ES-I3 (cell line): ENCODE measurements at regions not wholly inside any gene's neighbourhood (a gene's known extent, or its start where the extent isn't known, plus 50 kb on each side); places are given as distances from the start of the nearest gene placed in this dataset.
"Not testable (repeated sequence)": the region's sequence is repeated elsewhere in the genome, so short reads cannot be mapped to it uniquely, and the experiment has no call there.

Source experiments
- H3K36me3 ChIP-seq: 2 replicates; pipeline ENCODE4 v1.6.1; 2013; ENCODE audit warnings: mild to moderate bottlenecking, low read length, control low read depth, moderate library complexity; ENCODE audit not compliant: insufficient read depth
- H3K4me1 ChIP-seq: 2 replicates; pipeline ENCODE4 v1.6.1; 2013; ENCODE audit warnings: mild to moderate bottlenecking, control low read depth, low read length; ENCODE audit not compliant: insufficient read depth
- H3K9ac ChIP-seq: 2 replicates; pipeline ENCODE4 v1.6.1; 2013; ENCODE audit warnings: low read depth, mild to moderate bottlenecking, low read length, moderate library complexity
- H3K9me3 ChIP-seq: 2 replicates; pipeline ENCODE4 v1.6.1; 2013; ENCODE audit warnings: mild to moderate bottlenecking, low read length, moderate library complexity; ENCODE audit not compliant: control insufficient read depth, insufficient read depth

GRCh38 chr11:110347660-110348059 lies 51.2 kb upstream of the RDX start:
- Histone ChIP-seq H3K9ac (no peak overlapping the region), H3K9me3 (no peaks in the 10 kb centered on the region), H3K4me1 (0 out of 2 replicates have a peak, but pooled peaks cover 6% of the 10 kb centered on the region), H3K36me3 (no peaks in the 10 kb centered on the region)

GRCh38 chr11:110349138-110349996 lies 53.0 kb upstream of the RDX start:
- H3K4me1 ChIP-seq = 0 out of 2 replicates have a peak, but pooled peaks cover 6% of the 10 kb centered on the region
- no peaks in the 10 kb centered on the region for H3K36me3 ChIP-seq
- H3K9me3 ChIP-seq = no peaks in the 10 kb centered on the region
- H3K9ac ChIP-seq = no peak overlapping the region

GRCh38 chr11:110349997-110350383 lies 53.6 kb upstream of the RDX start:
- not testable (repeated sequence) for H3K9me3 ChIP-seq, H3K36me3 ChIP-seq, H3K4me1 ChIP-seq, H3K9ac ChIP-seq

GRCh38 chr11:110355011-110355744 lies 58.8 kb upstream of the RDX start:
- no peaks in the 10 kb centered on the region for H3K9me3 ChIP-seq
- H3K36me3 ChIP-seq = no peaks in the 10 kb centered on the region
- peaks cover 15% of the 10 kb centered on the region for H3K4me1 ChIP-seq
- H3K9ac ChIP-seq = no peak overlapping the region

- no peaks in the 10 kb centered on the region for H3K9me3 ChIP-seq
- no peak overlapping the region for H3K9ac ChIP-seq
- H3K36me3 ChIP-seq = no peaks in the 10 kb centered on the region
- H3K4me1 ChIP-seq = peaks cover 15% of the 10 kb centered on the region
Observed at GRCh38 chr11:110356762-110357671, 60.6 kb upstream of the RDX start.

- peaks cover 25% of the 10 kb centered on the region for H3K4me1 ChIP-seq
- no peaks in the 10 kb centered on the region for H3K9me3 ChIP-seq
- H3K36me3 ChIP-seq = no peaks in the 10 kb centered on the region
- H3K9ac ChIP-seq = no peak overlapping the region
Observed at GRCh38 chr11:110358336-110358735, 61.9 kb upstream of the RDX start.

- peaks cover 22% of the 10 kb centered on the region for H3K4me1 ChIP-seq
- H3K36me3 ChIP-seq = not testable (repeated sequence)
Observed at GRCh38 chr11:110360781-110361408, 64.5 kb upstream of the RDX start.

GRCh38 chr11:110362971-110363509 lies 66.6 kb upstream of the RDX start:
- H3K9me3 ChIP-seq = no peaks in the 10 kb centered on the region
- H3K9ac ChIP-seq = peak overlapping the region; percentile 21; the same call in 1 of the 2 replicates
- H3K4me1 ChIP-seq = peaks cover 15% of the 10 kb centered on the region
- no peaks in the 10 kb centered on the region for H3K36me3 ChIP-seq

More at GRCh38 chr11:110360781-110361408, 64.5 kb upstream of the RDX start:
- not testable (repeated sequence) for H3K9ac ChIP-seq, H3K9me3 ChIP-seq

GRCh38 chr11:110366291-110366690 lies 63.5 kb upstream of the FDX1 start:
- no peaks in the 10 kb centered on the region for H3K36me3 ChIP-seq
- peaks cover 15% of the 10 kb centered on the region for H3K4me1 ChIP-seq
- no peaks in the 10 kb centered on the region for H3K9me3 ChIP-seq
- H3K9ac ChIP-seq = no peak overlapping the region

GRCh38 chr11:110367571-110367970 lies 62.2 kb upstream of the FDX1 start:
- H3K4me1 ChIP-seq = peaks cover 11% of the 10 kb centered on the region
- no peaks in the 10 kb centered on the region for H3K36me3 ChIP-seq
- H3K9ac ChIP-seq = no peak overlapping the region
- H3K9me3 ChIP-seq = no peaks in the 10 kb centered on the region

- Histone ChIP-seq H3K4me1 (0 out of 2 replicates have a peak, but pooled peaks cover 7% of the 10 kb centered on the region), H3K36me3 (no peaks in the 10 kb centered on the region), H3K9me3 (no peaks in the 10 kb centered on the region), H3K9ac (no peak overlapping the region)
Observed at GRCh38 chr11:110371084-110371483, 58.7 kb upstream of the FDX1 start.

- H3K9ac ChIP-seq = no peak overlapping the region
- H3K9me3 ChIP-seq = no peaks in the 10 kb centered on the region
- no peaks in the 10 kb centered on the region for H3K36me3 ChIP-seq
- H3K4me1 ChIP-seq = 0 out of 2 replicates have a peak, but pooled peaks cover 13% of the 10 kb centered on the region
Observed at GRCh38 chr11:110373051-110373702, 56.6 kb upstream of the FDX1 start.

- no peaks in the 10 kb centered on the region for H3K9me3 ChIP-seq
- 0 out of 2 replicates have a peak, but pooled peaks cover 13% of the 10 kb centered on the region for H3K4me1 ChIP-seq
- no peak overlapping the region for H3K9ac ChIP-seq
- H3K36me3 ChIP-seq = no peaks in the 10 kb centered on the region
Observed at GRCh38 chr11:110374921-110375320, 54.8 kb upstream of the FDX1 start.
